ENCODE measurements at regions not wholly inside any gene's neighbourhood (a gene's known extent, or its start where the extent isn't known, plus 50 kb on each side); places are given as distances from the start of the nearest gene placed in this dataset.

GRCh38 chr4:123182289-123182688 is 214.3 kb upstream of the SPRY1 start:
- TF ChIP-seq CTCF (IDR thresholded peaks at IDR 0.05; ENCODE audit: low read depth, low read length) (no peak), EZH2phosphoT487 (IDR thresholded peaks at IDR 0.05; ENCODE audit: low read depth) (no peak)
